Eye (tissue), 1 donor: ENCODE measurements at regions not wholly inside any gene's neighbourhood (a gene's known extent, or its start where the extent isn't known, plus 50 kb on each side); places are given as distances from the start of the nearest gene placed in this dataset.
"Not testable (repeated sequence)": the region's sequence is repeated elsewhere in the genome, so short reads cannot be mapped to it uniquely, and the experiment has no call there.

ENCODE experiments used
- DNase-seq: peaks from one replicate; pipeline ENCODE4 v3.0.0-alpha.2; 2015

GRCh38 chr19:14283813-14284520, 78.0 kb upstream of the ADGRL1 start:
- peak; percentile 55 for DNase-seq

DNA sequence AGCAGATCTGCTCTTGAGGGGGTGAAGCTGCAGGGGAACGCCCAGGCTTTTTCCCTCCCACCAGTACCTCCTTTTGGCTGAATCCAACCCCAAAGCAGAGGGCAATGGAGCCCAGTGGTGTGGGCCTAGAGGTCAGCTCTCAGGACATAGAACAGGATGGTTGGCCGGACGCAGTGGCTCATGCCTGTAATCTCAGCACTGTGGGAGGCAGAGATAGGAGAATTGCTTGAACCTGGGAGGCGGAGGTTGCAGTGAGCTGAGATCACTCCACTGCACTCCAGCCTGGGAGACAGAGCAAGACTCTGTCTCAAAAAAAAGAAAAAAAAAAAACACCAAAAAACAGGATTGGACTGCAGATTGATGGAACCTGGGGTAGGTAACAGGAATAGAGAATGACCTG, 73.3 kb upstream of the ADGRL1 start:
- not testable (repeated sequence) for DNase-seq

GRCh38 chr19:14277608-14278007, 71.6 kb upstream of the ADGRL1 start:
- DNase-seq: no peak

- DNase-seq: not testable (repeated sequence)
These were observed 69.9 kb upstream of the ADGRL1 start for GRCh38 chr19:14275823-14276222.

DNA sequence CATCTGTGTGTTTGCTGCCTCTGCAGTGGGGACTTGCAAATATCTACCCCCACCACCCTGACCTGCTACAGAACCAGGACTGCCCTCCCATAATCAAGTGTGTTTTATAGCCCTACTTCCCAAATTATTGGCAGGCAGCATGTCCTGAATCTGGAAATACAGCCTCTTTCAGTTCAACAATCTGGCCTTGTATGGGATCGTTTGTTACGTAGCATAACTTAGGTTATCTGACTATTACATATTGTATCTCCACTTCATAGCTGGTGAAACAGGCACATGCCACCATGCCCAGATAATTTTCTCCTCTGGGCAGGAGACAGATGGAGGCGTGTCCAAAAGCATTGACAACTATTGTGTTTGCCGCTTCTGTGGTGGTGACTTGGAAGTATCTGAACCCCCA, 66.7 kb upstream of the ADGRL1 start:
- DNase-seq: no peak

DNA sequence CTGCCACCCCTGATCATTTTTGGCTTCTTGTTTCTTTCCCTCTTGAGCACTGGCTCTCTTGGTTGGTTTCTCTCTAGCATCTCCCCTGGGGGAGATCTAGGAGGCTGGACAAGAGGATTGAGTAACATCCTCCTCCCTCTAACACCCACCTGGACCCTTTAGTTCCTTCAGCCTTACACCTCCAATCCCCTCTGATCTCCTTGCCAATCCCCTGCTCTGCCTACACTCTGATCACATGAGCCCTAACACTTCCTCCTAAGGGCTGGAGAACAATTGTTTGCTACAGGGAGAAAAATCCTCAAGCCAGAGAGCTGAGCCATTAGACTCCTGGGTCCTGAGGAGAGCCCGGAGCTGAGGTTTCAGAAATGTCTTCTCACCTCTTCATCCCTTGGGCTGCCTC, 65.9 kb upstream of the ADGRL1 start:
- DNase-seq: no peak

DNA sequence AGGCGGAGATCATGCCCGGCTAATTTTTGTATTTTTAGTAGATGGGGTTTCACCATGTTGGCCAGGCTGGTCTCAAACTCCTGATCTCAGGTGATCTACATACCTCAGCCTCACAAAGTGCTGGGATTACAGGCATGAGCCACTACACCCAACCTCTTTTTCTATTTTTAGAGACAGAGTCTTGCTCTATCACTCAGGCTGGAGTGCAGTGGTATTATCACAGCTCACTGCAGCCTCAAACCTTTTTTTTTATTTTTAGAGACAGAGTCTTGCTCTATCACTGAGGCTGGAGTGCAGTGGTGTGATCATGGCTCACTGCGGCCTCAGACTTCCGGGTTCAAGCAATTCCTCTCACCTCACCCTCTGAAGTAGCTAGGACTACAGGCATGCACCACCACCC, 64.6 kb upstream of the ADGRL1 start:
- not testable (repeated sequence) for DNase-seq

DNA sequence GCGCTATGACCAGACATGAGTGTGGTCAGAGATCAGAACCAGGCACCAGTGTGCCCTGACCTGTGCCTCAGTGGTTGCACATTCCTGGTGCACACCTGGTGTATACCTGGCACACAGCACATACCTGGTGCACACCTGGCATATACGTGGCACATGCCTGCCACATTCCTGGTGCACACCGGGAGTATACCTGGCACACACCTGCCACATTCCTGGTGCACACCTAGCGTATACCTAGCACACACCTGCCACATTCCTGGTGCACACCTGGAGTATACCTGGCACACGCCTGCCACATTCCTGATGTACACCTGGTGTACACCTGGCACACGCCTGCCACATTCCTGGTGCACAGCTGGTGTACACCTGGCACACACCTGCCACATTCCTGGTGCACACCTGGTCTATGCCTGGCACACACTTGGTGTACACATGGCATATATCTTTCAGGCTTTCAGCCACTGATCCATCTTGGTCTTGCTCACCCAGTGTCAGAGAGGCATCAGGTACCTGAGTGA, 61.3 kb upstream of the ADGRL1 start:
- DNase-seq: no peak

DNA sequence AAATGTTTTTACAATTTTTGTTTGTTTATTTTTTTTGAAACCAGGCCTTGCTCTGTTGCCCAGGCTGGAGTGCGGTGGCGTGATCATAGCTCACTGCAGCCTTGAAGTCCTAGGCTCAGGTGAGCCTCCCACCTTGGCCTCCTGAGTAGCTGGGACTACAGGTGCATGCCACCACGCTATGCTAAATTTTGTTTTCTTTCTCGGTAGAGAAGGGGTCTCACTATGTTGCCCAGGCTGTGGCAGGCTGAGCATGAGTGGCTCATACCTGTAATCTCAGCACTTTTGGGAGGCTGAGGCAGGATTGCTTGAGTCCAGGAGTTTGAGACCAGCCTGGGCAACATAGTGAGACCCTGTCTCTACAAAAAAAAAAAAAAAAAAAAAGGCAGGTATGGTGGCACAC, 60.2 kb upstream of the ADGRL1 start:
- DNase-seq: not testable (repeated sequence)

DNA sequence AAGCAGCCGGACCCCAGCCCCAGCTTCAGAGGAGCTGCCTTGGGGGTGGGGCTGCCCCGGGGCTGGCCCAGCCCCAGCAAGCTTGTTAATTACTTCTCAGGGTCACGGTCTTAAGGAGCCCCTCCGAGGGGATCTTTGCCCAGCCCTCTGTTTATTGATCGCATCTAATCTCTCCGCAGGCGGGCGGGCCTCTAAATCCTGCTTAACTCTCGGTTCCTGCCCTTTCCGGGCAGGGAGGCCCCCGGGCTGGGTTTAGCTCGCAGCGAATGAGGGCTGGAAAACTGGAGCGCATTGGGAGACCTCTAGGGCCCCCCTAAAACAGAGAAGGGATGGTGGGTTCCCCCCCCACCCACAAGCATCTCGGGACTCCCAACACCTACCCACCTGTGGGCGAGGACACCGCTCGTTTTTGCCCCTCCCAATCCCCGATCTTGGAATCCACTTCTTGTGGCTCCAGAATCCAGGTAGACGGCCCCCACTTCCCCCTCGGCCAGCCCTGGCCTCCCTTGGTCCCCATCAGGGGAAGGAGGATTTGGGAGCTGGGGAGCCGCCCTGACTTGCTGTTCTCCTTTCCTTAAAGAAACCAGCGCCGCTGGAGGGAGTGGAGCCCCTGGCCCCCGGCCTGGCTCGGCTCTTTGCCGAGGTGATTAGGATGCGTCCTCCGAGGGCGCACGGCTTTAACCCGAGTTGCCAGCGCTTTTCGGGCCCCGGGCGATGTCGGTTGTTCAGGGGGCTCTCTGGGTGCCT, 59.5 kb upstream of the ADGRL1 start:
- peak; percentile 71 for DNase-seq

GRCh38 chr19:14255902-14256649, 50.1 kb upstream of the ADGRL1 start:
- DNase-seq: not testable (repeated sequence)
